HG03432 (cell line): ENCODE measurements at regions not wholly inside any gene's neighbourhood (a gene's known extent, or its start where the extent isn't known, plus 50 kb on each side); places are given as distances from the start of the nearest gene placed in this dataset.
"Not testable (repeated sequence)": the region's sequence is repeated elsewhere in the genome, so short reads cannot be mapped to it uniquely, and the experiment has no call there.

Experiments
- ATAC-seq: cut with Tn5 transposase; IDR thresholded peaks from one replicate; pipeline ENCODE4 v1.9.1; 2021; ENCODE audit warnings: mild to moderate bottlenecking, moderate library complexity; ENCODE audit not compliant: unreplicated experiment

- ATAC-seq, result no peak
Observed at GRCh38 chr3:102360183-102360860, 74.5 kb upstream of the ZPLD1 start.

GRCh38 chr3:102361101-102361500 is 73.7 kb upstream of the ZPLD1 start:
- no peak for ATAC-seq

- ATAC-seq, result not testable (repeated sequence)
Observed at GRCh38 chr3:102366116-102366515, 68.7 kb upstream of the ZPLD1 start.

- ATAC-seq, result no peak
Observed at GRCh38 chr3:102374863-102375634, 59.8 kb upstream of the ZPLD1 start.

GRCh38 chr3:102378216-102378615 is 56.6 kb upstream of the ZPLD1 start:
- ATAC-seq, result no peak

GRCh38 chr3:102382201-102382600 is 52.6 kb upstream of the ZPLD1 start:
- not testable (repeated sequence) for ATAC-seq
